Mesenchymal stem cell (in vitro differentiated cells and primary cell): ENCODE measurements at regions not wholly inside any gene's neighbourhood (a gene's known extent, or its start where the extent isn't known, plus 50 kb on each side); places are given as distances from the start of the nearest gene placed in this dataset.
"Not testable (repeated sequence)": the region's sequence is repeated elsewhere in the genome, so short reads cannot be mapped to it uniquely, and the experiment has no call there.

Experiments
- DNase-seq: peaks from one replicate; pipeline ENCODE4 v3.0.0-alpha.2; 2013
- H2AFZ ChIP-seq: one replicate; pipeline ENCODE4 v1.6.1; 2013; ENCODE audit warnings: low read depth, mild to moderate bottlenecking, control low read depth, inconsistent platforms, low read length, moderate library complexity
- H2AK5ac ChIP-seq: 2 replicates; pipeline ENCODE4 v1.6.1; 2013; ENCODE audit warnings: low read length, moderate library complexity, mild to moderate bottlenecking, inconsistent platforms; ENCODE audit not compliant: severe bottlenecking
- H2BK120ac ChIP-seq: one replicate; pipeline ENCODE4 v1.6.1; 2013; ENCODE audit warnings: low read depth, mild to moderate bottlenecking, inconsistent platforms, low read length, moderate library complexity
- H2BK12ac ChIP-seq, 2 experiments: one replicate each; pipeline ENCODE4 v1.6.1; 2013; ENCODE audit warnings: inconsistent platforms in 2 of 2, low read length in 2 of 2, mild to moderate bottlenecking in 2 of 2, moderate library complexity in 2 of 2, control low read depth in 1 of 2
- H2BK15ac ChIP-seq: one replicate; pipeline ENCODE4 v1.6.1; 2013; ENCODE audit warnings: mild to moderate bottlenecking, low read depth, inconsistent platforms; ENCODE audit not compliant: poor library complexity, severe bottlenecking
- H2BK5ac ChIP-seq: 2 replicates; pipeline ENCODE4 v1.6.1; 2013; ENCODE audit warnings: low read depth, mild to moderate bottlenecking, low read length, control low read depth, inconsistent platforms; ENCODE audit not compliant: poor library complexity, severe bottlenecking
- H3K14ac ChIP-seq, 2 experiments: one replicate each; pipeline ENCODE4 v1.6.1; 2013; ENCODE audit warnings: inconsistent platforms in 2 of 2, low read length in 2 of 2, control low read depth in 1 of 2, mild to moderate bottlenecking in 1 of 2, moderate library complexity in 1 of 2
- H3K18ac ChIP-seq, 2 experiments: one replicate each; pipeline ENCODE4 v1.6.1; 2013; ENCODE audit warnings: inconsistent platforms in 2 of 2, low read length in 2 of 2, control low read depth in 1 of 2, low read depth in 1 of 2, mild to moderate bottlenecking in 1 of 2
- H3K23ac ChIP-seq, 2 experiments: one replicate each; pipeline ENCODE4 v1.6.1; 2013; ENCODE audit warnings: inconsistent platforms in 2 of 2, low read length in 2 of 2, mild to moderate bottlenecking in 2 of 2, moderate library complexity in 2 of 2, control low read depth in 1 of 2
- H3K27ac ChIP-seq: 2 replicates; pipeline ENCODE4 v1.5.1; 2013; ENCODE audit warnings: mild to moderate bottlenecking, moderate library complexity, low read length, control low read depth, inconsistent platforms; ENCODE audit not compliant: poor library complexity, severe bottlenecking
- H3K27me3 ChIP-seq, 2 experiments: 2 replicates each; pipeline versions ENCODE4 v1.6.1 to v1.7.0; 2013; ENCODE audit warnings: low read length in 2 of 2, mild to moderate bottlenecking in 2 of 2, moderate library complexity in 2 of 2, control low read depth in 1 of 2, inconsistent platforms in 1 of 2; ENCODE audit not compliant: control insufficient read depth in 1 of 2, insufficient read depth in 1 of 2
- H3K36me3 ChIP-seq, 2 experiments: 2 replicates each; pipeline versions ENCODE4 v1.6.1 to v1.7.0; 2013; ENCODE audit warnings: low read length in 2 of 2, control low read depth in 1 of 2, inconsistent platforms in 1 of 2, low read depth in 1 of 2, mild to moderate bottlenecking in 1 of 2; ENCODE audit not compliant: insufficient read depth in 2 of 2, control insufficient read depth in 1 of 2
- H3K4ac ChIP-seq, 2 experiments: one replicate each; pipeline ENCODE4 v1.6.1; 2013; ENCODE audit warnings: inconsistent platforms in 2 of 2, low read length in 2 of 2, mild to moderate bottlenecking in 2 of 2, moderate library complexity in 2 of 2, control low read depth in 1 of 2, low read depth in 1 of 2
- H3K4me1 ChIP-seq: 2 replicates; pipeline ENCODE4 v1.6.1; 2013; ENCODE audit warnings: low read depth, low read length, control low read depth; ENCODE audit not compliant: control insufficient read depth, insufficient read depth
- H3K4me2 ChIP-seq: 2 replicates; pipeline ENCODE4 v1.6.1; 2013; ENCODE audit warnings: low read length, mild to moderate bottlenecking, inconsistent platforms; ENCODE audit not compliant: poor library complexity, severe bottlenecking
- H3K4me3 ChIP-seq, 2 experiments: 2 replicates each; pipeline versions ENCODE4 v1.5.1 to v1.7.0; 2013; ENCODE audit warnings: low read length in 2 of 2, mild to moderate bottlenecking in 2 of 2, control low read depth in 1 of 2, low read depth in 1 of 2; ENCODE audit not compliant: insufficient read depth in 1 of 2
- H3K79me1 ChIP-seq: replicated peaks from 2 replicates; pipeline ENCODE4 v1.6.1; 2013; ENCODE audit warnings: mild to moderate bottlenecking, control low read depth, low read length, inconsistent platforms; ENCODE audit not compliant: poor library complexity, severe bottlenecking
- H3K9ac ChIP-seq: 2 replicates; pipeline ENCODE4 v1.7.0; 2013; ENCODE audit warnings: mild to moderate bottlenecking, low read length, moderate library complexity
- H3K9me3 ChIP-seq: 2 replicates; pipeline ENCODE4 v1.7.0; 2013; ENCODE audit warnings: mild to moderate bottlenecking, low read length; ENCODE audit not compliant: control insufficient read depth
- H4K8ac ChIP-seq: one replicate; pipeline ENCODE4 v1.6.1; 2013; ENCODE audit warnings: inconsistent platforms, mild to moderate bottlenecking, low read length, moderate library complexity
- H4K91ac ChIP-seq: one replicate; pipeline ENCODE4 v1.6.1; 2013; ENCODE audit warnings: mild to moderate bottlenecking, low read length, inconsistent platforms
- WGBS: methylation state at CpG from one replicate; pipeline ENCODE4 v1.1.7; 2013; ENCODE audit warnings: mixed read lengths; 5-methylcytosine and 5-hydroxymethylcytosine counted together

DNA sequence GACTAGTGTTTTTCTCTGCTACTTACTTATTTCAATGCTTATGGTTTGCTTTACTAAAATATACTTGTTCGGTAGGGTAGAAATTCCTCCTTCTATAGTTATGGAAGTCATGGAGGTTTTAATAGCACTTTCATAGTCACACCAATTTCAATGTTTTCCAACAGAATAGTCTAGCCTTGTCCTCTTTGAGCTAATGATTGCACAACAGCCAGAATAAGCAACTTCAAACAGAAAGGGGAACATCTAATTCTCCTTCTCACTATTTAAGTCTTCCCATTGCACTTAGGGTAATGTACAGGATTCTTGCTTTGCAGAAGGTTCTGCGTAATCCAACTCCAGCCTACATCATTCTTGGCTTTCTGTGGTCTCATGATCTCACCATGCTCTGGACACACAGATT is 287.7 kb upstream of the GCFC2 start:
- no peak overlapping the region for H2AFZ ChIP-seq
- H3K27me3 ChIP-seq: no peaks in the 10 kb centered on the region
- no peak overlapping the region for H2BK120ac ChIP-seq
- H3K9me3 ChIP-seq: peaks cover 22% of the 10 kb centered on the region
- H3K4me2 ChIP-seq: no peak overlapping the region
- no peak overlapping the region for H3K18ac ChIP-seq
- no peak overlapping the region for H2AK5ac ChIP-seq
- no peaks in the 10 kb centered on the region for H3K79me1 ChIP-seq
- H4K8ac ChIP-seq: no peak overlapping the region
- WGBS: 77% methylated on average over 1 of the region's 2 CpGs
- no peak overlapping the region for H2BK15ac ChIP-seq
- no peak overlapping the region for H3K27ac ChIP-seq
- H2BK5ac ChIP-seq: no peak overlapping the region
- no peak for DNase-seq
- no peak overlapping the region for H3K23ac ChIP-seq
- H2BK12ac ChIP-seq: no peak overlapping the region
- no peak overlapping the region for H3K14ac ChIP-seq
- H3K4me3 ChIP-seq: no peak overlapping the region
- H3K9ac ChIP-seq: no peak overlapping the region
- no peaks in the 10 kb centered on the region for H3K36me3 ChIP-seq
- no peak overlapping the region for H4K91ac ChIP-seq
- no peak overlapping the region for H3K4ac ChIP-seq
- H3K4me1 ChIP-seq: no peaks in the 10 kb centered on the region

DNA sequence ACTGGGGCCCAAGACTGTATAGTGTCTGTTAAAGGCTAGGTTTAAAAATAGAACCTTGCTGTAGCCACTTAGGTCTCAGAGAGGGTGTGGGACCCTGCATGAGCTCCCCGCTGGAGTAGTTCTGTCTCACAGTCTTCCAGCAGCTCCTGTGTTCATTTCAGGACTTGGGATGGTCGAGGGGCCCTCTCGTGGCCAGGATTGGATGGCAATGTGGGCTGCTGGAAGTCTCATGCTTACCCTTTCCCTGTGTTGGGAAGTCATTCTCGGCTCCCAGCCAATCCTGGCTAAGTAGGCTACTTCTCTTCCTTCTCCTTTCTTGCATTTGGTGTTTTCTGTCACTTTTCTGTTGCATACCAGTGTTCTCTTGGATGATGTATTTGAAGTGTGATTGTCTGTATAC is 284.0 kb upstream of the GCFC2 start:
- no peak overlapping the region for H3K4me3 ChIP-seq
- 70% methylated on average over 3 of the region's 4 CpGs for WGBS
- no peak overlapping the region for H2BK5ac ChIP-seq
- H3K27ac ChIP-seq: no peak overlapping the region
- H4K91ac ChIP-seq: no peak overlapping the region
- H3K4ac ChIP-seq: no peak overlapping the region
- no peaks in the 10 kb centered on the region for H3K27me3 ChIP-seq
- no peaks in the 10 kb centered on the region for H3K36me3 ChIP-seq
- peaks cover 31% of the 10 kb centered on the region for H3K9me3 ChIP-seq
- no peaks in the 10 kb centered on the region for H3K4me1 ChIP-seq
- no peak overlapping the region for H2AFZ ChIP-seq
- no peak overlapping the region for H3K9ac ChIP-seq
- H3K4me2 ChIP-seq: no peak overlapping the region
- no peak overlapping the region for H2AK5ac ChIP-seq
- DNase-seq: no peak
- H3K14ac ChIP-seq: no peak overlapping the region
- no peak overlapping the region for H2BK15ac ChIP-seq
- no peak overlapping the region for H2BK12ac ChIP-seq
- H2BK120ac ChIP-seq: no peak overlapping the region
- no peaks in the 10 kb centered on the region for H3K79me1 ChIP-seq
- H3K18ac ChIP-seq: no peak overlapping the region
- no peak overlapping the region for H3K23ac ChIP-seq
- no peak overlapping the region for H4K8ac ChIP-seq

DNA sequence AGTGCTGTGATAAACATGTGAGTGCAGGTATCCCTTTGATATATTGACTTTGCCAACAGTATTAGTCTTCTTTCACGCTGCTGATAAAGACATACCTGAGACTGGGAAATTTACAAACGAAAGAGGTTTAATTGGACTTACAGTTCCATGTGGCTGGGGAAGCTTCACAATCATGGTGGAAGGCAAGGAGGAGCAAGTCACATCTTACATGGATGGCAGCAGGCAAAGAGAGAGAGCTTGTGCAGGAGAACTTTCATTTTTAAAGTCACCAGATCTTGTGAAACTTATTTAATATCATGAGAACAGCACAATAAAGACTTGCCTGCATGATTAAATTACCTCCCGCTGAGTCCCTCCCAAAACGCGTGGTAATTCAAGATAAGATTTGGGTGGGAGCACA is 277.9 kb upstream of the GCFC2 start:
- H2BK120ac ChIP-seq, H2BK12ac ChIP-seq, H2BK15ac ChIP-seq, H3K18ac ChIP-seq, H2BK5ac ChIP-seq, H3K4me2 ChIP-seq, H3K27ac ChIP-seq, H4K91ac ChIP-seq, DNase-seq, H2AK5ac ChIP-seq, H3K9ac ChIP-seq, H3K4me1 ChIP-seq, H3K36me3 ChIP-seq, H4K8ac ChIP-seq, H3K4me3 ChIP-seq, H3K14ac ChIP-seq, H3K23ac ChIP-seq, H2AFZ ChIP-seq, H3K79me1 ChIP-seq, H3K4ac ChIP-seq, H3K27me3 ChIP-seq: not testable (repeated sequence)
- WGBS: 83% methylated on average over 5 of the region's 5 CpGs
- H3K9me3 ChIP-seq: peaks cover 22% of the 10 kb centered on the region

DNA sequence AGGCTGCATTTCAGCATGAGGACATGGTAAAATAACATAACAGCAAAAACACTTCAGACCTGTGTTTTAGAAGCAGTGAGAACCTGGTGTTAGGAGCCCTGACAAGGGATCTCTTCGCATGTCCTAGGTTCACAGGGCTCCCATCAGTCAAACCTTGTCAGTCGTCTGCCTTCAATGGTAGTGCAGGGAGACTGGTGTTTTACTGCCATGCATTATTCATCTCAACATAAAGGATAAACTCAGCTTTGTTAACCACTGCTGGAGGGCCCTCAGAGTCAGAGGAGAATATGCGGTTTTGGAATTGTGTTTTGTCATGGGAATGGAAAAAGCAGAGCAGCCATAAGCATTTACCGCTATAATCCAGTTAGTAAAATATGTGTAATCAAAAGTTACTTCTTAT is 275.9 kb upstream of the GCFC2 start:
- Histone ChIP-seq H2BK5ac (no peak overlapping the region), H3K27me3 (no peaks in the 10 kb centered on the region), H3K14ac (no peak overlapping the region), H2AK5ac (no peak overlapping the region), H2AFZ (no peak overlapping the region), H3K4me3 (no peak overlapping the region), H3K4me2 (no peak overlapping the region), H3K18ac (no peak overlapping the region), H2BK120ac (no peak overlapping the region), H2BK12ac (no peak overlapping the region), H3K9me3 (peaks cover 9% of the 10 kb centered on the region), H3K9ac (no peak overlapping the region), H3K36me3 (no peaks in the 10 kb centered on the region), H2BK15ac (no peak overlapping the region), H4K8ac (no peak overlapping the region), H3K4ac (no peak overlapping the region), H3K23ac (no peak overlapping the region), H4K91ac (no peak overlapping the region), H3K4me1 (no peaks in the 10 kb centered on the region), H3K79me1 (no peaks in the 10 kb centered on the region), H3K27ac (no peak overlapping the region)
- DNase-seq: no peak
- 33% methylated on average over 2 of the region's 4 CpGs for WGBS
